GM12878 (cell line): ENCODE measurements at regions not wholly inside any gene's neighbourhood (a gene's known extent, or its start where the extent isn't known, plus 50 kb on each side); places are given as distances from the start of the nearest gene placed in this dataset.
A peak's percentile ranks its signal among the peaks of the same experiment; 100 is the strongest.

Source experiments
- ATAC-seq: fragments of 200-7000 bp; cut with Tn5 transposase; 3 replicates; pipeline ENCODE4 v1.9.1; 2020; ENCODE audit warnings: mild to moderate bottlenecking, moderate library complexity
- BruUV-seq: library from RNA; stranded (reverse); fragments of 400-500 nt; replicated peaks from 2 replicates; lab custom pipeline; 2021; lab: Mats Ljungman, UMichigan
- CTCF ChIA-PET: fragments of 300-600 bp; sonication (Branson Sonifier 250); formaldehyde crosslinking; extraction: SDS; loops from one replicate; lab custom pipeline; 2021; ENCODE audit warnings: inconsistent platforms; lab: Yijun Ruan, JAX
- POLR2A ChIA-PET: fragments of 350-600 bp; formaldehyde crosslinking; extraction: SDS; loops from one replicate; lab custom pipeline; 2021; ENCODE audit warnings: inconsistent platforms; lab: Charles Lee
- RAD21 ChIA-PET: fragments of 300-600 bp; sonication (Branson Sonifier 250); formaldehyde crosslinking; loops from one replicate; lab custom pipeline; 2023; ENCODE audit warnings: antibody characterized with exemption; ENCODE audit not compliant: unreplicated experiment; lab: Charles Lee
- SMC1A ChIA-PET: fragments of 300-600 bp; sonication (Branson Sonifier 250); formaldehyde crosslinking; loops from one replicate; lab custom pipeline; 2023; ENCODE audit not compliant: unreplicated experiment, uncharacterized antibody; lab: Charles Lee
- DNase-seq: peaks from one replicate; pipeline ENCODE4 v3.0.0-alpha.2; 2011; ENCODE audit warnings: low read depth, low spot score
- FAIRE-seq: peaks from 3 replicates; lab custom pipeline; 2011; peaks lifted over from hg19 to GRCh38; lab: Jason Lieb, UNC
- H2AFZ ChIP-seq: 2 replicates; pipeline ENCODE4 v1.6.0; 2011; ENCODE audit warnings: low read depth, low read length, control low read depth; ENCODE audit not compliant: control insufficient read depth
- H3K27ac ChIP-seq: 2 replicates; pipeline ENCODE4 v1.5.1; 2011; ENCODE audit warnings: control low read depth; ENCODE audit not compliant: control insufficient read depth, insufficient read depth
- H3K27me3 ChIP-seq, 2 experiments: replicated peaks in 1 of 2; 2 replicates each; pipeline versions ENCODE4 v1.6.0 to v1.6.1; 2011; ENCODE audit warnings: low read length in 1 of 2; ENCODE audit not compliant: control insufficient read depth in 2 of 2, insufficient read depth in 2 of 2
- H3K36me3 ChIP-seq, 2 experiments: 2 replicates each; pipeline ENCODE4 v1.5.1; 2011; ENCODE audit warnings: low read length in 1 of 2; ENCODE audit not compliant: control insufficient read depth in 2 of 2, insufficient read depth in 2 of 2
- H3K4me1 ChIP-seq: 2 replicates; pipeline ENCODE4 v1.6.1; 2011; ENCODE audit warnings: mild to moderate bottlenecking, low read length, moderate library complexity, mixed read lengths; ENCODE audit not compliant: control insufficient read depth, insufficient read depth
- H3K4me2 ChIP-seq: 2 replicates; pipeline ENCODE4 v1.6.0; 2011; ENCODE audit warnings: control low read depth; ENCODE audit not compliant: control insufficient read depth, insufficient read depth
- H3K4me3 ChIP-seq: fragments of 200-600 bp; sonication (generic); 2 replicates; pipeline ENCODE4 v1.5.1; 2016
- H3K79me2 ChIP-seq: 2 replicates; pipeline ENCODE4 v1.6.0; 2011; ENCODE audit warnings: low read length; ENCODE audit not compliant: control insufficient read depth, insufficient read depth
- H3K9ac ChIP-seq: 2 replicates; pipeline ENCODE4 v1.8.0; 2011; ENCODE audit warnings: low read length, control low read depth, mixed read lengths; ENCODE audit not compliant: control insufficient read depth, insufficient read depth
- H3K9me3 ChIP-seq: replicated peaks from 3 replicates; pipeline ENCODE4 v1.5.1; 2011; ENCODE audit warnings: mild to moderate bottlenecking, low read length; ENCODE audit not compliant: control insufficient read depth, insufficient read depth
- H4K20me1 ChIP-seq: 2 replicates; pipeline ENCODE4 v1.6.0; 2011; ENCODE audit not compliant: control insufficient read depth, insufficient read depth
- CTCF ChIP-seq, 3 experiments: IDR thresholded peaks in 2 of 3; conservative IDR thresholded peaks in 1 of 3; 2 replicates each; pipeline ENCODE4 v1.5.1; 2011; ENCODE audit warnings: low read depth in 3 of 3, low read length in 3 of 3, mild to moderate bottlenecking in 3 of 3, control low read depth in 2 of 3, moderate library complexity in 2 of 3, inconsistent platforms in 1 of 3, mixed read lengths in 1 of 3; ENCODE audit not compliant: control insufficient read depth in 2 of 3, insufficient read depth in 1 of 3; ENCODE audit errors: extremely low read depth in 1 of 3
- MEF2A ChIP-seq: IDR thresholded peaks from 2 replicates; pipeline ENCODE4 v1.6.1; 2011; ENCODE audit warnings: low read depth, mild to moderate bottlenecking, low read length, moderate library complexity; ENCODE audit not compliant: insufficient read depth
- RAD21 ChIP-seq: IDR thresholded peaks from 2 replicates; pipeline ENCODE4 v1.6.1; 2011; ENCODE audit warnings: mild to moderate bottlenecking, low read depth, low read length, moderate library complexity; ENCODE audit not compliant: insufficient read depth
- SMC3 ChIP-seq: IDR thresholded peaks from 2 replicates; pipeline ENCODE4 v1.6.1; 2011; ENCODE audit warnings: low read length, improper control_type of control experiment, borderline replicate concordance
- WGBS: methylation state at CpG from one replicate; pipeline ENCODE4 v1.1.6; 2016; ENCODE audit warnings: low lambda C conversion rate; ENCODE audit not compliant: insufficient replicate concordance, insufficient coverage; ENCODE audit errors: missing lambda C conversion rate; 5-methylcytosine and 5-hydroxymethylcytosine counted together
- in situ Hi-C: fragments of 300-500 bp; cut with MboI; formaldehyde crosslinking; loops from 9 replicates; pipeline ENCODE4 v1.14.3; 2018; ENCODE audit warnings: mixed read lengths
- intact Hi-C: fragments of 100-400 bp; cut with micrococcal nuclease; formaldehyde crosslinking; loops from one replicate; pipeline ENCODE4 v1.14.2; 2022; ENCODE audit not compliant: unreplicated experiment

DNA sequence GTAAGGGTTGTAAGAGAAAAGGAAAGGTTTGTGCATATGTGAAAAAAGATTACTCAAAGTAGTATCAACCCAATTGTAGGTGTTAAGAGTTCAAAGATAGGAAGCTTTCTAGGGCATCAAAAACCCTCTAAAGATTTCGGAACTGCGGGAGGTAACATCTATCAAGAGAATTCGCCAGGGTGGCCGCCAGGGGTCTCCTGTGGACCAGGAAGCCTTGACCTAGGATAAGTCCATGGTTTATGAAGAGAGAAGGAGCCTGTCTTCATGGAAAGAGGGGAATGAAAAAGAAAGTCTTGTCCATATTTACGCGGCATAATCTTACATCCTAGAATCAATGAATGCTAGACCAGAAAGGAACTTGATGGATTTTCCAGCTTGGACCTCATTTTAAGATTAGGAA lies 140.7 kb upstream of the CALCR start:
- WGBS: 24% methylated on average over 6 of the region's 6 CpGs
- no TSS peak for BruUV-seq

More for the DNA sequence above, 140.7 kb upstream of the CALCR start:
- no peaks in the 10 kb centered on the region for H3K4me1 ChIP-seq
- H3K9me3 ChIP-seq: no peaks in the 10 kb centered on the region
- no peak overlapping the region for H3K4me2 ChIP-seq
- no peak overlapping the region for H3K4me3 ChIP-seq
- in situ Hi-C loops: no loop called here
- CTCF ChIA-PET: interaction anchor here (1.0 to 1.9 kb wide), 4 partner anchors 12 to 682 kb away, joined by 3 to 5 read pairs (median 4); no protein-coding TSS in a partner anchor
- H3K36me3 ChIP-seq: no peaks in the 10 kb centered on the region
- RAD21 ChIA-PET: no interaction called here
- ATAC-seq: peak; percentile 56; the same call in 2 of the 3 replicates
- peak; percentile 50; the same call in 1 of the 2 replicates for TF ChIP-seq SMC3
- TF ChIP-seq RAD21: peak; percentile 76
- TF ChIP-seq MEF2A: no peak
- TF ChIP-seq CTCF (IDR thresholded peaks at IDR 0.05 in 2 of 3, conservative IDR thresholded peaks at IDR 0.05 in 1 of 3; ENCODE audit: control insufficient read depth in 2 of 3, extremely low read depth in 1 of 3, insufficient read depth in 1 of 3, low read depth in 3 of 3, low read length in 3 of 3): peak; percentile 38 to 48 (median 47)
- TF ChIP-seq, all 136 proteins: peak for 3
- Histone ChIP-seq H3K9ac (no peak overlapping the region), H3K27ac (no peak overlapping the region), H2AFZ (no peak overlapping the region), H4K20me1 (no peaks in the 10 kb centered on the region), H3K79me2 (no peaks in the 10 kb centered on the region), H3K27me3 (no peaks in the 10 kb centered on the region; a peak in 1 of 4 replicates)
- intact Hi-C loops: loop anchor here (1.0 to 10.0 kb wide), 4 partner anchors 380 to 722 kb away; no protein-coding TSS in a partner anchor
- no peak for FAIRE-seq
- POLR2A ChIA-PET: no interaction called here
- SMC1A ChIA-PET: interaction anchor here (1.3 to 1.5 kb wide), 2 partner anchors 12 to 683 kb away, joined by 3 to 4 read pairs; no protein-coding TSS in a partner anchor
- DNase-seq: no peak
